ENCODE measurements at regions not wholly inside any gene's neighbourhood (a gene's known extent, or its start where the extent isn't known, plus 50 kb on each side); places are given as distances from the start of the nearest gene placed in this dataset.

GRCh38 chr3:28958656-28959055 is 322.2 kb upstream of the RBMS3 start:
- Mint-ChIP-seq H3K9me3 (peaks cover 0 to 5% of the 10 kb centered on the region in 2 donors), H3K27ac (no peak overlapping the region), H3K4me1 (no peaks in the 10 kb centered on the region), H3K4me3 (no peak overlapping the region), H3K36me3 (no peaks in the 10 kb centered on the region), H3K27me3 (no peaks in the 10 kb centered on the region)
- ATAC-seq (replicated peaks) (no peak), DNase-seq (no peak)

- peaks cover 20 to 24% of the 10 kb centered on the region in 2 donors for H3K9me3 Mint-ChIP-seq
- no peak overlapping the region for H3K4me3 Mint-ChIP-seq
- H3K27ac Mint-ChIP-seq, result no peak overlapping the region
- H3K4me1 Mint-ChIP-seq, result peaks cover 6% of the 10 kb centered on the region in 2 donors
- ATAC-seq (replicated peaks) (no peak), DNase-seq (no peak)
- H3K27me3 Mint-ChIP-seq, result peaks cover 0 to 10% of the 10 kb centered on the region in 2 donors
- H3K36me3 Mint-ChIP-seq, result peaks cover 0 to 2% of the 10 kb centered on the region in 2 donors
These were observed 309.7 kb upstream of the RBMS3 start for GRCh38 chr3:28971156-28971555.

- peaks cover 15 to 20% of the 10 kb centered on the region in 2 donors for H3K9me3 Mint-ChIP-seq
- H3K36me3 Mint-ChIP-seq, result no peaks in the 10 kb centered on the region
- H3K4me1 Mint-ChIP-seq, result peaks cover 6 to 8% of the 10 kb centered on the region in 2 donors
- peak; percentile 60 to 79 for ATAC-seq (replicated peaks)
- no peak for DNase-seq
- peaks cover 0 to under 1% of the 10 kb centered on the region in 2 donors for H3K27me3 Mint-ChIP-seq
- H3K27ac Mint-ChIP-seq, result no peak overlapping the region
- H3K4me3 Mint-ChIP-seq, result no peak overlapping the region
These were observed 307.9 kb upstream of the RBMS3 start for GRCh38 chr3:28972921-28973320.

- H3K4me1 Mint-ChIP-seq, result peaks cover 6 to 8% of the 10 kb centered on the region in 2 donors
- no peak overlapping the region for H3K27ac Mint-ChIP-seq
- no peak overlapping the region for H3K4me3 Mint-ChIP-seq
- no peaks in the 10 kb centered on the region for H3K27me3 Mint-ChIP-seq
- ATAC-seq (replicated peaks), result no peak
- no peaks in the 10 kb centered on the region for H3K36me3 Mint-ChIP-seq
- H3K9me3 Mint-ChIP-seq, result peaks cover 14 to 18% of the 10 kb centered on the region in 2 donors
- DNase-seq, result no peak
These were observed 307.3 kb upstream of the RBMS3 start for GRCh38 chr3:28973609-28974008.

- DNase-seq, result no peak
- no peak overlapping the region for H3K4me3 Mint-ChIP-seq
- no peak for ATAC-seq (replicated peaks)
- H3K4me1 Mint-ChIP-seq, result peaks cover 4 to 8% of the 10 kb centered on the region in 2 donors
- H3K9me3 Mint-ChIP-seq, result peaks cover 0 to 2% of the 10 kb centered on the region in 2 donors
- no peaks in the 10 kb centered on the region for H3K36me3 Mint-ChIP-seq
- no peaks in the 10 kb centered on the region for H3K27me3 Mint-ChIP-seq
- no peak overlapping the region for H3K27ac Mint-ChIP-seq
These were observed 302.8 kb upstream of the RBMS3 start for GRCh38 chr3:28978092-28978491.

- DNase-seq (no peak), ATAC-seq (replicated peaks) (no peak)
- peaks cover 0 to 2% of the 10 kb centered on the region in 2 donors for H3K9me3 Mint-ChIP-seq
These were observed 300.7 kb upstream of the RBMS3 start for GRCh38 chr3:28980131-28980530.

DNA sequence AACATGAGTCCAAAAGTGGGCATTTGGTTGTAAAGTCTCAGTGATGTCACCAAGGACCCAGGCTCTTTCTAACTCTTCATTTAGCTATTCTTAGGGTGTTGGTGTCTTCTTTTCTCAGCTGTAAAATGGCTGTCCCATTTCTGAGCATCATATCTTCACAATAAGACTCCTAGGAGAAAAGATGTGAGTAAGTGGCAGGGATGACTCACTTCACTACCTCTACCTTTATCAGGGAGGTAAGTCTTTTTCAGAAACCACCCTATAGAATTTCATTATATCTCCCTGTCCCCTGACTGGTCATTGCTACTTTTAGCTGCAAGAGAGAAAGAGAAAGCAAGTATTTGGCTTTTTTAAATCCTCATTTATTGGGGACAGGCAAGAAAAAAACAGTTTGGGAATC is 300.2 kb upstream of the RBMS3 start:
- H3K4me1 Mint-ChIP-seq, result peaks cover 4 to 7% of the 10 kb centered on the region in 2 donors
- no peaks in the 10 kb centered on the region for H3K36me3 Mint-ChIP-seq
- ATAC-seq (replicated peaks) (no peak), DNase-seq (no peak)
- no peaks in the 10 kb centered on the region for H3K27me3 Mint-ChIP-seq
- no peak overlapping the region for H3K4me3 Mint-ChIP-seq
- no peak overlapping the region for H3K27ac Mint-ChIP-seq
- H3K9me3 Mint-ChIP-seq, result peaks cover 0 to 2% of the 10 kb centered on the region in 2 donors

More at GRCh38 chr3:28980131-28980530, 300.7 kb upstream of the RBMS3 start:
- Mint-ChIP-seq H3K4me3 (no peak overlapping the region), H3K4me1 (peaks cover 4 to 8% of the 10 kb centered on the region in 2 donors), H3K27me3 (no peaks in the 10 kb centered on the region), H3K27ac (no peak overlapping the region), H3K36me3 (no peaks in the 10 kb centered on the region)

- DNase-seq (no peak), ATAC-seq (replicated peaks) (peak; percentile 72 to 80)
- Mint-ChIP-seq H3K4me3 (no peak overlapping the region), H3K9me3 (no peaks in the 10 kb centered on the region), H3K36me3 (no peaks in the 10 kb centered on the region), H3K27me3 (no peaks in the 10 kb centered on the region), H3K27ac (no peak overlapping the region), H3K4me1 (no peaks in the 10 kb centered on the region)
These were observed 298.0 kb upstream of the RBMS3 start for GRCh38 chr3:28982906-28983305.

DNA sequence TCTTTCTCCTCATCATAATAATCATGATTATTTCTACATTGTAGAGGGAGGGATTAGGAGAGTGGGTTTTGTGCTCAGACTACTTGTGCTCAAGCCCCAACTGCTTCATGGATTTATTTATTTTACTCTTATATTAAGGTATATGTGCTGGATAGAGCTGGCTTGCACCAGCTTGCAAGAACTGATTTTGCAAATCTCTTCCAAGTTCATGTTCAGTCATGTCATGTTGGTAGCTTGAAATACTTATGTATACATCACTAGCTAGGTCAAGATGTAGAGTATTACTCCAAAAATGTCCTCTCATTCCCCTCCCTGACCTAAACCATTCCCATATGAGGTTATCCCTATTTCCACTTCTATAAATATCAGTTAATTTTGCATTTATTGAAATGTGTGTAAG is 293.9 kb upstream of the RBMS3 start:
- no peak overlapping the region for H3K4me3 Mint-ChIP-seq
- peaks cover 0 to 1% of the 10 kb centered on the region in 2 donors for H3K9me3 Mint-ChIP-seq
- H3K27me3 Mint-ChIP-seq, result no peaks in the 10 kb centered on the region
- DNase-seq (no peak), ATAC-seq (replicated peaks) (no peak)
- no peaks in the 10 kb centered on the region for H3K36me3 Mint-ChIP-seq
- H3K27ac Mint-ChIP-seq, result no peak overlapping the region
- H3K4me1 Mint-ChIP-seq, result peaks cover 9 to 17% of the 10 kb centered on the region in 2 donors

- peak; percentile 96 to 97 for ATAC-seq (replicated peaks)
These were observed 291.2 kb upstream of the RBMS3 start for GRCh38 chr3:28989646-28990089.

GRCh38 chr3:28994161-28994905 is 286.5 kb upstream of the RBMS3 start:
- peaks cover 0 to 4% of the 10 kb centered on the region in 2 donors for H3K36me3 Mint-ChIP-seq
- H3K4me3 Mint-ChIP-seq, result no peak overlapping the region
- ATAC-seq (replicated peaks) (no peak), DNase-seq (no peak)
- peak overlapping the region; percentile 6 for H3K27ac Mint-ChIP-seq
- H3K9me3 Mint-ChIP-seq, result peaks cover 0 to 10% of the 10 kb centered on the region in 2 donors
- H3K4me1 Mint-ChIP-seq, result peaks cover 6 to 10% of the 10 kb centered on the region in 2 donors
- no peaks in the 10 kb centered on the region for H3K27me3 Mint-ChIP-seq

More at GRCh38 chr3:28989646-28990089, 291.2 kb upstream of the RBMS3 start:
- peaks cover 9 to 17% of the 10 kb centered on the region in 2 donors for H3K4me1 Mint-ChIP-seq
- H3K27me3 Mint-ChIP-seq, result no peaks in the 10 kb centered on the region
- peaks cover 0 to 3% of the 10 kb centered on the region in 2 donors for H3K9me3 Mint-ChIP-seq
- no peak for DNase-seq
- H3K4me3 Mint-ChIP-seq, result peak overlapping the region; percentile 5 to 31
- peaks cover 0 to 4% of the 10 kb centered on the region in 2 donors for H3K36me3 Mint-ChIP-seq
- H3K27ac Mint-ChIP-seq, result no peak overlapping the region

- Mint-ChIP-seq H3K4me1 (no peaks in the 10 kb centered on the region), H3K27ac (no peak overlapping the region), H3K9me3 (peaks cover 0 to 2% of the 10 kb centered on the region in 2 donors), H3K36me3 (no peaks in the 10 kb centered on the region), H3K4me3 (no peak overlapping the region), H3K27me3 (peaks cover 0 to 4% of the 10 kb centered on the region in 2 donors)
- no peak for DNase-seq
- peak in 1 of 2 donors; percentile 46 for ATAC-seq (replicated peaks)
These were observed 275.8 kb upstream of the RBMS3 start for GRCh38 chr3:29004885-29005599.

GRCh38 chr3:29005862-29006261 is 275.0 kb upstream of the RBMS3 start:
- no peaks in the 10 kb centered on the region for H3K36me3 Mint-ChIP-seq
- ATAC-seq (replicated peaks), result no peak
- no peak for DNase-seq
- no peak overlapping the region for H3K4me3 Mint-ChIP-seq
- peaks cover 0 to 2% of the 10 kb centered on the region in 2 donors for H3K9me3 Mint-ChIP-seq
- peaks cover 0 to 4% of the 10 kb centered on the region in 2 donors for H3K27me3 Mint-ChIP-seq
- no peaks in the 10 kb centered on the region for H3K4me1 Mint-ChIP-seq
- H3K27ac Mint-ChIP-seq, result no peak overlapping the region

DNA sequence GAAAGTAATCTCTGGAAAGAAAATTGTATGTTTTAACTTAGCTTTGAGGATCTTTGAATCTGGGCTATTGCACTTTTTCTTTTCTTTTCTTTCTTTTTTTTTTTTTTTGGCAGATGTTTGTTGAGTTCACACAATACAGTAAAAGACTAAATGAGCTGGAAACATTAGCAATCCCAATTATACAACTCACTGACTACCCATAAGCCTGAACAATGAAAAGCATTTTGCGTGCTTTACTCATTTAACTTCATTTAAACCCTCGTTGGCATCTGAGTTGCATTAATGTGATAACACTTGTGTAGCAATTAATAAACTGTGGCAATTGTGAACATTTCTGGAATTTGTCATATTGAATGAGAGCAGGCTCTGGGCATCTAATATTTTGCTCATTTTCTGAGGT is 269.4 kb upstream of the RBMS3 start:
- no peak overlapping the region for H3K4me3 Mint-ChIP-seq
- peaks cover 0 to 2% of the 10 kb centered on the region in 2 donors for H3K9me3 Mint-ChIP-seq
- no peak overlapping the region for H3K27ac Mint-ChIP-seq
- no peak for ATAC-seq (replicated peaks)
- DNase-seq, result no peak
- no peaks in the 10 kb centered on the region for H3K36me3 Mint-ChIP-seq
- H3K27me3 Mint-ChIP-seq, result peaks cover 0 to 2% of the 10 kb centered on the region in 2 donors
- H3K4me1 Mint-ChIP-seq, result no peaks in the 10 kb centered on the region
